ENCODE measurements at regions not wholly inside any gene's neighbourhood (a gene's known extent, or its start where the extent isn't known, plus 50 kb on each side); places are given as distances from the start of the nearest gene placed in this dataset.

GRCh38 chr3:28824316-28824715, 456.6 kb upstream of the RBMS3 start:
- Histone ChIP-seq H3K27ac (no peak overlapping the region), H3K4me3 (no peak overlapping the region), H3K4me1 (no peaks in the 10 kb centered on the region), H3K27me3 (no peaks in the 10 kb centered on the region), H3K4me2 (no peak overlapping the region), H3K9me3 (replicated peaks in 1 of 11) (no peaks in the 10 kb centered on the region), H3K9ac (no peak overlapping the region), H3K36me3 (no peaks in the 10 kb centered on the region), H4K20me1 (no peaks in the 10 kb centered on the region)
- no peak for TF ChIP-seq Cebpa-rat (IDR thresholded peaks at IDR 0.05)

GRCh38 chr3:28826840-28827239, 454.0 kb upstream of the RBMS3 start:
- Histone ChIP-seq H3K4me3 (no peak overlapping the region), H3K9ac (no peak overlapping the region), H3K9me3 (replicated peaks in 1 of 11) (peaks cover 6 to 17% (median 8%) of the 10 kb centered on the region in 11 experiments; a peak in 13 of 22 replicates), H3K27me3 (no peaks in the 10 kb centered on the region), H3K4me1 (no peaks in the 10 kb centered on the region), H4K20me1 (no peaks in the 10 kb centered on the region), H3K36me3 (no peaks in the 10 kb centered on the region), H3K27ac (no peak overlapping the region), H3K4me2 (no peak overlapping the region)
- TF ChIP-seq Cebpa-rat (IDR thresholded peaks at IDR 0.05): no peak

- Histone ChIP-seq H3K9ac (no peak overlapping the region), H4K20me1 (no peaks in the 10 kb centered on the region), H3K4me1 (no peaks in the 10 kb centered on the region), H3K4me2 (no peak overlapping the region), H3K9me3 (replicated peaks in 1 of 11) (peaks cover 6 to 18% (median 12%) of the 10 kb centered on the region in 11 experiments; a peak in 14 of 22 replicates), H3K27me3 (no peaks in the 10 kb centered on the region), H3K4me3 (no peak overlapping the region), H3K27ac (no peak overlapping the region), H3K36me3 (no peaks in the 10 kb centered on the region)
- no peak for TF ChIP-seq Cebpa-rat (IDR thresholded peaks at IDR 0.05)
Observed at GRCh38 chr3:28835249-28835648, 445.6 kb upstream of the RBMS3 start.

- no peaks in the 10 kb centered on the region for H3K4me1 ChIP-seq
- no peak overlapping the region for H3K9ac ChIP-seq
- H3K9me3 ChIP-seq (replicated peaks in 1 of 11): peaks cover 6 to 15% (median 12%) of the 10 kb centered on the region in 11 experiments; a peak in 14 of 22 replicates
- H3K4me2 ChIP-seq: no peak overlapping the region
- no peaks in the 10 kb centered on the region for H4K20me1 ChIP-seq
- H3K36me3 ChIP-seq: no peaks in the 10 kb centered on the region
- no peaks in the 10 kb centered on the region for H3K27me3 ChIP-seq
- no peak for TF ChIP-seq Cebpa-rat (IDR thresholded peaks at IDR 0.05)
- no peak overlapping the region for H3K27ac ChIP-seq
- H3K4me3 ChIP-seq: no peak overlapping the region
Observed at GRCh38 chr3:28835751-28836150, 445.1 kb upstream of the RBMS3 start.

GRCh38 chr3:28836199-28836598, 444.7 kb upstream of the RBMS3 start:
- no peak for TF ChIP-seq Cebpa-rat (IDR thresholded peaks at IDR 0.05)
- Histone ChIP-seq H3K4me2 (no peak overlapping the region), H3K9me3 (replicated peaks in 1 of 11) (peaks cover 3 to 12% (median 8%) of the 10 kb centered on the region in 11 experiments; a peak in 14 of 22 replicates), H3K4me1 (no peaks in the 10 kb centered on the region), H4K20me1 (no peaks in the 10 kb centered on the region), H3K4me3 (no peak overlapping the region), H3K36me3 (no peaks in the 10 kb centered on the region), H3K9ac (no peak overlapping the region), H3K27ac (no peak overlapping the region), H3K27me3 (no peaks in the 10 kb centered on the region)

- Histone ChIP-seq H4K20me1 (no peaks in the 10 kb centered on the region), H3K4me3 (no peak overlapping the region), H3K4me1 (no peaks in the 10 kb centered on the region), H3K4me2 (no peak overlapping the region), H3K36me3 (no peaks in the 10 kb centered on the region), H3K9ac (no peak overlapping the region), H3K27me3 (no peaks in the 10 kb centered on the region), H3K9me3 (replicated peaks in 1 of 11) (no peaks in the 10 kb centered on the region), H3K27ac (no peak overlapping the region)
- no peak for TF ChIP-seq Cebpa-rat (IDR thresholded peaks at IDR 0.05)
Observed at GRCh38 chr3:28840976-28841376, 439.9 kb upstream of the RBMS3 start.

- Histone ChIP-seq H4K20me1 (no peaks in the 10 kb centered on the region), H3K4me2 (no peak overlapping the region), H3K36me3 (no peaks in the 10 kb centered on the region), H3K27ac (no peak overlapping the region), H3K4me3 (no peak overlapping the region), H3K27me3 (no peaks in the 10 kb centered on the region), H3K4me1 (no peaks in the 10 kb centered on the region), H3K9me3 (replicated peaks in 1 of 11) (no peaks in the 10 kb centered on the region), H3K9ac (no peak overlapping the region)
- no peak for TF ChIP-seq Cebpa-rat (IDR thresholded peaks at IDR 0.05)
Observed at GRCh38 chr3:28841441-28841840, 439.4 kb upstream of the RBMS3 start.

- H4K20me1 ChIP-seq: no peaks in the 10 kb centered on the region
- no peaks in the 10 kb centered on the region for H3K4me1 ChIP-seq
- no peaks in the 10 kb centered on the region for H3K36me3 ChIP-seq
- no peak overlapping the region for H3K4me3 ChIP-seq
- no peak overlapping the region for H3K4me2 ChIP-seq
- no peak overlapping the region for H3K27ac ChIP-seq
- no peak for TF ChIP-seq Cebpa-rat (IDR thresholded peaks at IDR 0.05)
- H3K27me3 ChIP-seq: no peaks in the 10 kb centered on the region
- H3K9ac ChIP-seq: no peak overlapping the region
- H3K9me3 ChIP-seq (replicated peaks in 1 of 11): no peaks in the 10 kb centered on the region
Observed at GRCh38 chr3:28844298-28845005, 436.4 kb upstream of the RBMS3 start.

- Histone ChIP-seq H3K4me2 (no peak overlapping the region), H3K4me3 (no peak overlapping the region), H3K9ac (no peak overlapping the region), H3K36me3 (no peaks in the 10 kb centered on the region), H3K27ac (no peak overlapping the region), H4K20me1 (no peaks in the 10 kb centered on the region), H3K4me1 (no peaks in the 10 kb centered on the region), H3K9me3 (replicated peaks in 1 of 11) (no peaks in the 10 kb centered on the region), H3K27me3 (no peaks in the 10 kb centered on the region)
- no peak for TF ChIP-seq Cebpa-rat (IDR thresholded peaks at IDR 0.05)
Observed at GRCh38 chr3:28845006-28845324, 435.9 kb upstream of the RBMS3 start.

- Histone ChIP-seq H3K36me3 (no peaks in the 10 kb centered on the region), H3K9ac (no peak overlapping the region), H3K4me3 (no peak overlapping the region), H3K27me3 (no peaks in the 10 kb centered on the region), H3K4me2 (no peak overlapping the region), H3K27ac (no peak overlapping the region), H3K9me3 (replicated peaks in 1 of 11) (no peaks in the 10 kb centered on the region), H4K20me1 (no peaks in the 10 kb centered on the region), H3K4me1 (no peaks in the 10 kb centered on the region)
- TF ChIP-seq Cebpa-rat (IDR thresholded peaks at IDR 0.05): no peak
Observed at GRCh38 chr3:28846971-28847478, 433.8 kb upstream of the RBMS3 start.
